GM19438 (cell line): ENCODE measurements at regions not wholly inside any gene's neighbourhood (a gene's known extent, or its start where the extent isn't known, plus 50 kb on each side); places are given as distances from the start of the nearest gene placed in this dataset.
"Not testable (repeated sequence)": the region's sequence is repeated elsewhere in the genome, so short reads cannot be mapped to it uniquely, and the experiment has no call there.

Experiments
- ATAC-seq: cut with Tn5 transposase; IDR thresholded peaks from one replicate; pipeline ENCODE4 v1.9.1; 2021; ENCODE audit warnings: low read depth; ENCODE audit not compliant: unreplicated experiment

- no peak for ATAC-seq
These were observed 233.7 kb downstream of the TLE1 start for GRCh38 chr9:81455462-81456219.

- no peak for ATAC-seq
These were observed 243.9 kb downstream of the TLE1 start for GRCh38 chr9:81445331-81445921.

DNA sequence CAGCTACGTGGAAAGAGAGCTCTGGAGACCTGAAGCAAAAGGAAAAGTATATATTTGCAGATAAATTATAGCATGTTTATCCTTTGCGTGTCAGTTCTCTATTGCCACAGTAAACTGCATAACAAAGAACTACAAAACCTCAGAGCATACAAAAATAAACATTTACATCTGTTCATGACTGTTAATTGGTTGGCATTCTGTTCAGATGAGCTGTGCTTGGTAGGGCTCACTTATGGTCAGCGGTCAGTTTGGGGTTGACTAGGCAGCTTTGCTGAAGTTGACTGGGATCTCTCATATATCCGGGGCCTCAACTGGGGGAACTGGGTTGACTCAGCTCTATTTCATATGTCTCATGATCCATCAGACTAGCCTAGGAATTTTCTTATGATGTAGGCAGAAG is 257.7 kb downstream of the TLE1 start:
- no peak for ATAC-seq

- ATAC-seq, result no peak
These were observed 258.6 kb downstream of the TLE1 start for GRCh38 chr9:81430727-81431126.

- ATAC-seq, result no peak
These were observed 261.5 kb downstream of the TLE1 start for GRCh38 chr9:81427870-81428269.

- no peak for ATAC-seq
These were observed 264.9 kb downstream of the TLE1 start for GRCh38 chr9:81424431-81424830.

- no peak for ATAC-seq
These were observed 265.6 kb downstream of the TLE1 start for GRCh38 chr9:81423589-81424326.

DNA sequence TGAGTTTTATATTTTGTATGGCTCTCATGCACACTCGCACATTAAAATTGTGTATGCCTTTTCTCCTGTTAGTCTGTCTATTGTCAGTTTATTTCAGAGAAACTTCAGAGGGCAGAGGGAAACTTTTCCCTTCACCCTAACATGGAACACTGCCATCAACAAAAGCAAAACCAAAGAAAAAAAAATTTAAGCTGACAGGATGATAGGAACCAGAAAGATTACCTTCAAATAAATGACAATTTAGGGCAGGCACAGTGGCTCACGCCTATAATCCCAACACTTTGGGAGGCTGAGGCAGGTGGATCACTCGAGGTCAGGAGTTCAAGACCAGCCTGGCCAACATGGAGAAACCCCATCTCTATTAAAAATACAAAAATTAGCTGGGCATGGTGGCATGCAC is 268.3 kb downstream of the TLE1 start:
- not testable (repeated sequence) for ATAC-seq

- no peak for ATAC-seq
These were observed 269.3 kb downstream of the TLE1 start for GRCh38 chr9:81420024-81420423.

DNA sequence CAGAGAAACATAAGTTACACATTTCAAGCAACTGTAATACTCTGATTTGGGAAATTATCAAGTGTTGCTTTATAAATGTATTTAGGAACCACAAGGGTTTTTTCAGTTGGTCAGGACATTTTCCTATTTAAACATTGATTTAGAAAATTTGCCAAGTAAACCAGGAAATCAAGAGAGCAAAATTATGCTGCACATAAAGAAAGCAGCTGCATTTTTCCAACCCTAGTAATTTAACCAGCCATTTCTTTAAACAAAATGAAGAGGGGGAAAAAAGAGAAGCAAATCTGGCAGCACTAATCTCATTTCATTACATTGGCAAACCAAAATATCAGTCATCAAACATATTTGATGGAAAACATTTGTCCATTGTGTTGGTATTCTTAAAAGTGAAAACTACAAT is 271.4 kb downstream of the TLE1 start:
- ATAC-seq, result no peak

DNA sequence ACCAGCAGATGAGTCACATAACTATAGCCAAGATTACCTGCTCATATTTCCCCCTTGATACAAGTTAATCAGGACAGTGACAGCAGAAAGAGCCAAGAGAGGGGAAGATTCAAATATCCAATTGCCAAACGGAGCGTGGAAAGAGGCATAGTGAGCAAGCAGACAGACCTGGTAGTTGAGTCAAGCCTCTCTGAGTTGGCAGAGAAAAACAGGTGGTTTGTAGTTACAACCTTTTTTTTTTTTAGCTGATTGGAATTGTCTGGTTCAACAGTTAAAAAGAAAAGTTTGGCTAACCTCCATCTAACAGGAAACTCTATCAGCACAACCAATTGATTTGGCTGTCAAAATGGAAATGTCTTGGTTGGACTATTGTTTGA is 272.1 kb downstream of the TLE1 start:
- no peak for ATAC-seq

- no peak for ATAC-seq
These were observed 272.7 kb downstream of the TLE1 start for GRCh38 chr9:81416476-81417298.

DNA sequence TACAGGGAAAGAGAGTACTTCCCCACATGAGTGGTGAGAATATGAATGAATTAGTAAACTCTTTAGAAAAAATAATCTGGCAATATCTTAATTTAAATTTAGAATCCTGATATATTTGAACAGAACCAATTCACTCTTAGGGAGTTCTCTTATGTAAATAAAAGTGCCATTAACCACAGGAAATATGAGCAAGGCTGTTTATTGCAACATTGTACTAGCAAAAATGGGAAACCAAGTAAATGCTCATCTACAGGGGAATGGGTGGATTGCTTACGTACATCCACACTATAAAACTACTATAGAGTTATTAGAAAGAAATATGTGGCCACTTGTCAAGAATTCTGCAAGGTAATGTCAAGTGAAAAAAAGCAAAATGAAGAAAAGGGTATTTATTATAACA is 274.5 kb downstream of the TLE1 start:
- no peak for ATAC-seq

- ATAC-seq, result no peak
These were observed 277.4 kb downstream of the TLE1 start for GRCh38 chr9:81411961-81412360.

GRCh38 chr9:81410201-81410600 is 279.1 kb downstream of the TLE1 start:
- no peak for ATAC-seq

GRCh38 chr9:81408951-81409350 is 280.4 kb downstream of the TLE1 start:
- no peak for ATAC-seq

DNA sequence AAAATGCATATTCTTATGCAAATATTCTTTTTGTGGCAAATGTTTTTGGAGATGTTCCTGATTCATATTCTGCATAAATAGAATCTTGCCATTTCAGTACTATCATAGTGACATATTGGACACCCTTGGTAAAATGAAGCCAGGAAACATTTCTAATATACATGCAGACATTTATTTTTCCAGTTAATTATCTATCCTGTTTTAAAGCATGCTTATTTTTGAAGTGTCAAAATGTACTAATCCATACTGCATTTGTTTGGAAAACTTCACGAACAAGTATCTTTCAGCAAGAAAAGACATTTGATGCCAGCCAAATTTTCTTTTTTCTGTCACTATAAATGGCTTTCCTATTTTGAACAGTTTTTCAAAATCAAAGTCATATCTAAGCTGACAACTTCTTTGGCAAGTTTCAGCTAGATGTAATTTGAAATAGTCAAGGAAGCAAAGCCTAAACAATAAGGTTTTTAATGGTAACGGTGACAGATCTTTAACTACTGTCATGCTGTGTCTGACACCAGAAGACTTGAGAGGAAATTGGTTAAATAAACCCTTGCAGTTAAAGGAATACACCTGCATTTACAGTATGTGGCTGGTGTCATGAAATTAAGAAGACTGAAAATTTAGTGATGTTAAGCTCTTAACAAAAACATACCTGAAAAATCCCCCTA is 284.3 kb downstream of the TLE1 start:
- ATAC-seq, result no peak

DNA sequence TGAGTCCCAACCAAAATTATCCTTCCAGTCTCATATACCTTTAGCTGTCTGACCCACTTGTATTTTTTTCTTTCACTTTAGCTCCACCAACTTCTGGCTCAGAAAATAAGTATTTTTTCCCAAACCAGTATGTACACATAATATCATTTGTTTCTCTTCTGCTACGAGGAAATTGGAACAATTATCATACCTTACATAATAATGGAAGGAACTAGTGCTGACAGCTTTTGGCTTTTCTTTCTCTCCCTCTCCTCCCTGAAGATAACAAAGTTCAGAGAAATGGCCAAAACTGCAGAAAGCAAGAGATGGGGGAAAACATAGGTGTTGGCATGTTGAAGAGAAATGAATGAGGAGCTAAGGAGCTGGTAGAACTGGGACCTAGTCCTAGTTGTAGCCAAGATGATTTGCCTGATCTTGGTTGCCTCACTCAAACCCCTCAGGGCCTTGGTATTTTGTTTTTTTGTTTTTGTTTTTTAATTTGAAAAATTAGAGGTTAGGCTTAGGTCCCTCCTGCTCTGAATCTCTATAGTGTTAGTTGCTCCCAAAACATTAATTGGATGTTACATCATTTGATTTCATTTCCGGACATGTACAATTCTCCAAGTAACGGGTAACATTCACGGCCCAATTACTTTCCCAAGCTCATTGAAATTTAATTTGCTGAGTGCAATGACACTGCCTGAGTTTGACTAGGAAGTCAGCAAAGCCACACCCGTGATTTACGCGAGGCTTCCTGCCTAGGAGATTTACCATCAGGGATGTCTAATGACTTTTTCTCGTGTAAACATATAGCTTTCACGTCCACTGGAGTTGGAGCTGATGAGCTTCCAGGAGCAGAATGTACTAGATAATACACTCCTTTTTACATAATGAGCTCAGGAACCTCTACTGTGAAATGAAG is 291.6 kb downstream of the TLE1 start:
- no peak for ATAC-seq

- ATAC-seq, result no peak
These were observed 292.8 kb downstream of the TLE1 start for GRCh38 chr9:81396528-81396927.
